Kidney (tissue), 13 donors: ENCODE measurements at regions not wholly inside any gene's neighbourhood (a gene's known extent, or its start where the extent isn't known, plus 50 kb on each side); places are given as distances from the start of the nearest gene placed in this dataset.
A peak's percentile ranks its signal among the peaks of the same experiment; 100 is the strongest.

Source experiments
- DNase-seq, 5 donors: peaks; one replicate each; pipeline ENCODE4 v3.0.0-alpha.2; 2013 to 2020
- FAIRE-seq: peaks from 2 replicates; lab custom pipeline; 2012; peaks lifted over from hg19 to GRCh38; lab: Jason Lieb, UNC
- H3K27ac ChIP-seq, 2 donors: one replicate each; pipeline ENCODE4 v1.7.0; 2013; ENCODE audit warnings: low read depth in 2 of 2, low read length in 2 of 2, inconsistent platforms in 1 of 2
- H3K27me3 ChIP-seq: one replicate; pipeline ENCODE4 v1.7.1; 2013; ENCODE audit warnings: low read length, inconsistent platforms; ENCODE audit not compliant: control insufficient read depth, insufficient read depth
- H3K36me3 ChIP-seq, 3 donors: one replicate each; pipeline versions ENCODE4 v1.7.0 to v1.7.1; 2013; ENCODE audit warnings: low read length in 3 of 3, control low read depth in 1 of 3, inconsistent platforms in 1 of 3; ENCODE audit not compliant: insufficient read depth in 3 of 3, control insufficient read depth in 2 of 3
- H3K4me1 ChIP-seq, 3 donors: one replicate each; pipeline versions ENCODE4 v1.7.0 to v1.7.1; 2013; ENCODE audit warnings: low read length in 3 of 3, inconsistent platforms in 1 of 3, low read depth in 1 of 3; ENCODE audit not compliant: control insufficient read depth in 2 of 3, insufficient read depth in 2 of 3
- H3K4me3 ChIP-seq, 3 donors: one replicate each; pipeline versions ENCODE4 v1.7.0 to v1.8.1; 2013; ENCODE audit warnings: low read length in 3 of 3, control low read depth in 1 of 3, inconsistent platforms in 1 of 3
- H3K9ac ChIP-seq, 3 donors: one replicate each; pipeline versions ENCODE4 v1.7.0 to v1.7.1; 2013; ENCODE audit warnings: low read length in 3 of 3, control low read depth in 1 of 3, inconsistent platforms in 1 of 3
- H3K9me3 ChIP-seq, 3 donors: one replicate each; pipeline versions ENCODE4 v1.7.0 to v1.7.1; 2013; ENCODE audit warnings: low read length in 3 of 3, control low read depth in 1 of 3, inconsistent platforms in 1 of 3; ENCODE audit not compliant: control insufficient read depth in 2 of 3, insufficient read depth in 1 of 3
- CTCF ChIP-seq: IDR thresholded peaks from 3 replicates; pipeline ENCODE4 v1.5.1; 2012; ENCODE audit warnings: mild to moderate bottlenecking, moderate library complexity, borderline replicate concordance; ENCODE audit not compliant: insufficient read depth; ENCODE audit errors: extremely low read depth
- intact Hi-C: fragments of 100-400 bp; cut with DNase I; formaldehyde crosslinking; loops from one replicate; pipeline ENCODE4 v1.11.1; 2022
- donor health status: control.
- donor health status: control.
- donor health status: control.
- donor health status: control.
- donor health status: control.
- donor health status: DM: yes; HTN: yes; CAD: no.
- donor health status: Normal renal cell carcinoma (clear cell type).

- H3K4me1 ChIP-seq = peaks cover 0 to 2% (median 0%) of the 10 kb centered on the region in 3 donors
- H3K36me3 ChIP-seq = no peaks in the 10 kb centered on the region
- H3K27ac ChIP-seq = no peak overlapping the region
- intact Hi-C loops = no loop called here
- H3K27me3 ChIP-seq = no peaks in the 10 kb centered on the region
- DNase-seq (no peak), FAIRE-seq (no peak)
- TF ChIP-seq CTCF = no peak
- no peaks in the 10 kb centered on the region for H3K9me3 ChIP-seq
- no peak overlapping the region for H3K4me3 ChIP-seq
- H3K9ac ChIP-seq = no peak overlapping the region
Observed at GRCh38 chr10:6726924-6727323, 146.8 kb upstream of the PRKCQ start.

- no peak for FAIRE-seq
- TF ChIP-seq CTCF = no peak
- H3K36me3 ChIP-seq = no peaks in the 10 kb centered on the region
- H3K27me3 ChIP-seq = no peaks in the 10 kb centered on the region
- no peaks in the 10 kb centered on the region for H3K9me3 ChIP-seq
- H3K4me1 ChIP-seq = peaks cover 0 to 5% (median 0%) of the 10 kb centered on the region in 3 donors
- H3K4me3 ChIP-seq = no peak overlapping the region
- no peak for DNase-seq
- H3K9ac ChIP-seq = no peak overlapping the region
- intact Hi-C loops = no loop called here
- H3K27ac ChIP-seq = no peak overlapping the region
Observed at GRCh38 chr10:6722616-6723004, 142.5 kb upstream of the PRKCQ start.

GRCh38 chr10:6721964-6722615 lies 142.0 kb upstream of the PRKCQ start:
- no peak for TF ChIP-seq CTCF
- H3K27me3 ChIP-seq = no peaks in the 10 kb centered on the region
- no peaks in the 10 kb centered on the region for H3K36me3 ChIP-seq
- intact Hi-C loops = no loop called here
- no peak overlapping the region for H3K27ac ChIP-seq
- DNase-seq = peak in 1 of 5 donors; percentile 35
- H3K9ac ChIP-seq = no peak overlapping the region
- FAIRE-seq = no peak
- no peak overlapping the region for H3K4me3 ChIP-seq
- H3K9me3 ChIP-seq = no peaks in the 10 kb centered on the region
- peaks cover 0 to 5% (median 0%) of the 10 kb centered on the region in 3 donors for H3K4me1 ChIP-seq

GRCh38 chr10:6721480-6721879 lies 141.4 kb upstream of the PRKCQ start:
- Histone ChIP-seq H3K9me3 (no peaks in the 10 kb centered on the region), H3K9ac (no peak overlapping the region), H3K36me3 (no peaks in the 10 kb centered on the region), H3K4me1 (peaks cover 0 to 5% (median 0%) of the 10 kb centered on the region in 3 donors), H3K27ac (no peak overlapping the region), H3K4me3 (no peak overlapping the region), H3K27me3 (no peaks in the 10 kb centered on the region)
- intact Hi-C loops = no loop called here
- FAIRE-seq (no peak), DNase-seq (peak; percentile 47 to 86 (median 69))
- no peak for TF ChIP-seq CTCF
